ENCODE measurements at regions not wholly inside any gene's neighbourhood (a gene's known extent, or its start where the extent isn't known, plus 50 kb on each side); places are given as distances from the start of the nearest gene placed in this dataset.

GRCh38 chrX:74234818-74235217 lies 69.2 kb upstream of the ZCCHC13 start:
- no peak for DNase-seq (ENCODE audit: low read depth, low spot score)
- Histone ChIP-seq H3K4me3 (no peak overlapping the region), H3K9ac (ENCODE audit: insufficient read length) (no peak overlapping the region), H3K9me3 (ENCODE audit: low read depth, low read length) (no peaks in the 10 kb centered on the region), H3K27ac (no peak overlapping the region), H3K36me3 (ENCODE audit: insufficient read depth, low read length) (peaks cover 32% of the 10 kb centered on the region)
- TF ChIP-seq FOXP2 (optimal IDR thresholded peaks at IDR 0.05; ENCODE audit: control extremely low read depth, extremely low read length, insufficient read depth) (no peak), POLR2AphosphoS5 (IDR thresholded peaks at IDR 0.05; ENCODE audit: borderline replicate concordance, low read depth, low read length) (no peak), EZH2 (IDR thresholded peaks at IDR 0.05) (no peak)

GRCh38 chrX:74232859-74233258 lies 71.1 kb upstream of the ZCCHC13 start:
- TF ChIP-seq POLR2AphosphoS5 (IDR thresholded peaks at IDR 0.05; ENCODE audit: borderline replicate concordance, low read depth, low read length) (no peak), FOXP2 (optimal IDR thresholded peaks at IDR 0.05; ENCODE audit: control extremely low read depth, extremely low read length, insufficient read depth) (no peak), EZH2 (IDR thresholded peaks at IDR 0.05) (no peak)
- Histone ChIP-seq H3K36me3 (ENCODE audit: insufficient read depth, low read length) (peaks cover 32% of the 10 kb centered on the region), H3K27ac (no peak overlapping the region), H3K9ac (ENCODE audit: insufficient read length) (no peak overlapping the region), H3K4me3 (no peak overlapping the region), H3K9me3 (ENCODE audit: low read depth, low read length) (no peaks in the 10 kb centered on the region)
- DNase-seq (ENCODE audit: low read depth, low spot score): no peak

- TF ChIP-seq EZH2 (IDR thresholded peaks at IDR 0.05): no peak
- H3K27ac ChIP-seq: no peak overlapping the region
- H3K9me3 ChIP-seq (ENCODE audit: low read depth, low read length): no peaks in the 10 kb centered on the region
- peaks cover 35% of the 10 kb centered on the region for H3K36me3 ChIP-seq (ENCODE audit: insufficient read depth, low read length)
- H3K9ac ChIP-seq (ENCODE audit: insufficient read length): no peak overlapping the region
- no peak for DNase-seq (ENCODE audit: low read depth, low spot score)
- H3K4me3 ChIP-seq: no peak overlapping the region
Measured at GRCh38 chrX:74231625-74232024, 72.4 kb upstream of the ZCCHC13 start.

GRCh38 chrX:74230094-74230493 lies 73.9 kb upstream of the ZCCHC13 start:
- Histone ChIP-seq H3K4me3 (no peak overlapping the region), H3K27ac (no peak overlapping the region), H3K36me3 (ENCODE audit: insufficient read depth, low read length) (peaks cover 48% of the 10 kb centered on the region), H3K9ac (ENCODE audit: insufficient read length) (no peak overlapping the region), H3K9me3 (ENCODE audit: low read depth, low read length) (peaks cover 9% of the 10 kb centered on the region)
- TF ChIP-seq EZH2 (IDR thresholded peaks at IDR 0.05) (no peak), POLR2AphosphoS5 (IDR thresholded peaks at IDR 0.05; ENCODE audit: borderline replicate concordance, low read depth, low read length) (no peak), FOXP2 (optimal IDR thresholded peaks at IDR 0.05; ENCODE audit: control extremely low read depth, extremely low read length, insufficient read depth) (no peak)
- no peak for DNase-seq (ENCODE audit: low read depth, low spot score)

- Histone ChIP-seq H3K36me3 (ENCODE audit: insufficient read depth, low read length) (peaks cover 43% of the 10 kb centered on the region), H3K9me3 (ENCODE audit: low read depth, low read length) (peaks cover 9% of the 10 kb centered on the region), H3K9ac (ENCODE audit: insufficient read length) (no peak overlapping the region), H3K4me3 (no peak overlapping the region), H3K27ac (no peak overlapping the region)
- DNase-seq (ENCODE audit: low read depth, low spot score): no peak
- TF ChIP-seq POLR2AphosphoS5 (IDR thresholded peaks at IDR 0.05; ENCODE audit: borderline replicate concordance, low read depth, low read length) (no peak), EZH2 (IDR thresholded peaks at IDR 0.05) (no peak)
Measured at GRCh38 chrX:74225111-74225510, 78.9 kb upstream of the ZCCHC13 start.

- Histone ChIP-seq H3K9me3 (ENCODE audit: low read depth, low read length) (no peaks in the 10 kb centered on the region), H3K4me3 (no peak overlapping the region), H3K9ac (ENCODE audit: insufficient read length) (no peak overlapping the region), H3K36me3 (ENCODE audit: insufficient read depth, low read length) (peaks cover 37% of the 10 kb centered on the region), H3K27ac (no peak overlapping the region)
- no peak for DNase-seq (ENCODE audit: low read depth, low spot score)
- TF ChIP-seq POLR2AphosphoS5 (IDR thresholded peaks at IDR 0.05; ENCODE audit: borderline replicate concordance, low read depth, low read length) (no peak), FOXP2 (optimal IDR thresholded peaks at IDR 0.05; ENCODE audit: control extremely low read depth, extremely low read length, insufficient read depth) (no peak), EZH2 (IDR thresholded peaks at IDR 0.05) (no peak)
Measured at GRCh38 chrX:74220277-74220676, 83.7 kb upstream of the ZCCHC13 start.

- Histone ChIP-seq H3K36me3 (ENCODE audit: insufficient read depth, low read length) (peaks cover 37% of the 10 kb centered on the region), H3K9ac (ENCODE audit: insufficient read length) (no peak overlapping the region), H3K27ac (no peak overlapping the region), H3K4me3 (no peak overlapping the region), H3K9me3 (ENCODE audit: low read depth, low read length) (no peaks in the 10 kb centered on the region)
- TF ChIP-seq FOXP2 (optimal IDR thresholded peaks at IDR 0.05; ENCODE audit: control extremely low read depth, extremely low read length, insufficient read depth) (no peak), EZH2 (IDR thresholded peaks at IDR 0.05) (no peak), POLR2AphosphoS5 (IDR thresholded peaks at IDR 0.05; ENCODE audit: borderline replicate concordance, low read depth, low read length) (no peak)
- DNase-seq (ENCODE audit: low read depth, low spot score): no peak
Measured at GRCh38 chrX:74218895-74219294, 85.1 kb upstream of the ZCCHC13 start.

- Histone ChIP-seq H3K9ac (ENCODE audit: insufficient read length) (no peak overlapping the region), H3K36me3 (ENCODE audit: insufficient read depth, low read length) (peaks cover 38% of the 10 kb centered on the region), H3K27ac (no peak overlapping the region), H3K4me3 (no peak overlapping the region), H3K9me3 (ENCODE audit: low read depth, low read length) (no peaks in the 10 kb centered on the region)
- no peak for TF ChIP-seq FOXP2 (optimal IDR thresholded peaks at IDR 0.05; ENCODE audit: control extremely low read depth, extremely low read length, insufficient read depth)
- TF ChIP-seq POLR2AphosphoS5 (IDR thresholded peaks at IDR 0.05; ENCODE audit: borderline replicate concordance, low read depth, low read length): no peak
- TF ChIP-seq EZH2 (IDR thresholded peaks at IDR 0.05): no peak
- DNase-seq (ENCODE audit: low read depth, low spot score): no peak
Measured at GRCh38 chrX:74216421-74216820, 87.6 kb upstream of the ZCCHC13 start.

- Histone ChIP-seq H3K9ac (ENCODE audit: insufficient read length) (no peak overlapping the region), H3K4me3 (no peak overlapping the region), H3K27ac (no peak overlapping the region), H3K9me3 (ENCODE audit: low read depth, low read length) (no peaks in the 10 kb centered on the region), H3K36me3 (ENCODE audit: insufficient read depth, low read length) (peaks cover 38% of the 10 kb centered on the region)
- no peak for TF ChIP-seq POLR2AphosphoS5 (IDR thresholded peaks at IDR 0.05; ENCODE audit: borderline replicate concordance, low read depth, low read length)
- no peak for TF ChIP-seq EZH2 (IDR thresholded peaks at IDR 0.05)
- TF ChIP-seq FOXP2 (optimal IDR thresholded peaks at IDR 0.05; ENCODE audit: control extremely low read depth, extremely low read length, insufficient read depth): no peak
- DNase-seq (ENCODE audit: low read depth, low spot score): no peak
Measured at GRCh38 chrX:74211911-74212310, 92.1 kb upstream of the ZCCHC13 start.

Data from SK-N-MC (cell line).